HCT116 (cell line): ENCODE measurements at regions not wholly inside any gene's neighbourhood (a gene's known extent, or its start where the extent isn't known, plus 50 kb on each side); places are given as distances from the start of the nearest gene placed in this dataset.

Experiments
- ATAC-seq: fragments of 200-7000 bp; cut with Tn5 transposase; 2 replicates; pipeline ENCODE4 v1.9.1; 2020; ENCODE audit warnings: mild to moderate bottlenecking, moderate library complexity
- BruUV-seq: library from RNA; stranded (reverse); fragments of 400-500 nt; replicated peaks from 2 replicates; lab custom pipeline; 2021; lab: Mats Ljungman, UMichigan
- CTCF ChIA-PET: fragments of 300-600 bp; sonication (Branson Sonifier 250); formaldehyde crosslinking; loops from one replicate; lab custom pipeline; 2021; ENCODE audit warnings: antibody characterized with exemption; lab: Charles Lee
- POLR2A ChIA-PET: fragments of 300-600, 350-600 bp; sonication (Branson Sonifier 250); formaldehyde crosslinking; loops from one replicate; lab custom pipeline; 2021; ENCODE audit warnings: antibody characterized with exemption; lab: Charles Lee
- RAD21 ChIA-PET, 2 experiments: fragments of 300-600 bp; sonication (Branson Sonifier 250); formaldehyde crosslinking; loops; one replicate each; lab custom pipeline; 2023; ENCODE audit warnings: low total read pairs in 2 of 2; ENCODE audit not compliant: uncharacterized antibody in 2 of 2, unreplicated experiment in 2 of 2, low non-redundant PET in 1 of 2; lab: Charles Lee
- DNase-seq: peaks from one replicate; pipeline ENCODE4 v3.0.0-alpha.2; 2010; ENCODE audit warnings: low read depth, low spot score
- H2AFZ ChIP-seq: fragments of 200-600 bp; shearing (Covaris generic), sonication (generic); 2 replicates; pipeline ENCODE4 v1.6.1; 2017; ENCODE audit warnings: low read depth, mixed run types, mixed read lengths, antibody characterized with exemption, low read length; ENCODE audit not compliant: poor library complexity, severe bottlenecking
- H3K27ac ChIP-seq: 2 replicates; pipeline ENCODE4 v1.5.1; 2012; ENCODE audit warnings: low read depth, low read length
- H3K27me3 ChIP-seq: fragments of 200-600 bp; sonication (generic); 2 replicates; pipeline ENCODE4 v1.6.1; 2016; ENCODE audit warnings: mixed run types, low read length, mixed read lengths; ENCODE audit not compliant: insufficient read depth
- H3K36me3 ChIP-seq, 2 experiments: fragments of 200-500 bp in 1 of 2; fragments of 200-600 bp in 1 of 2; sonication (Bioruptor generic) in 1 of 2; sonication (generic) in 1 of 2; 2 replicates each; pipeline versions ENCODE4 v1.5.1 to v1.6.1; 2014 to 2016; ENCODE audit warnings: low read length in 2 of 2, inconsistent platforms in 1 of 2, mixed read lengths in 1 of 2, mixed run types in 1 of 2; ENCODE audit not compliant: insufficient read depth in 2 of 2, control insufficient read depth in 1 of 2
- H3K4me1 ChIP-seq, 2 experiments: fragments of 200-600 bp in 1 of 2; sonication (generic) in 1 of 2; 2 replicates each; pipeline versions ENCODE4 v1.5.1 to v1.6.1; 2012 to 2017; ENCODE audit warnings: low read length in 2 of 2, inconsistent platforms in 1 of 2, mild to moderate bottlenecking in 1 of 2, mixed read lengths in 1 of 2, mixed run types in 1 of 2, moderate library complexity in 1 of 2; ENCODE audit not compliant: insufficient read depth in 2 of 2, control insufficient read depth in 1 of 2
- H3K4me2 ChIP-seq: fragments of 200-600 bp; sonication (generic); 2 replicates; pipeline ENCODE4 v1.6.1; 2017; ENCODE audit warnings: mixed run types, low read length, mixed read lengths
- H3K4me3 ChIP-seq, 2 experiments: fragments of 200-600 bp in 1 of 2; sonication (generic) in 1 of 2; replicated peaks in 1 of 2; 2 replicates each; pipeline ENCODE4 v1.5.1; 2011 to 2016; ENCODE audit warnings: low read length in 2 of 2, control low read depth in 1 of 2, low read depth in 1 of 2, mild to moderate bottlenecking in 1 of 2, mixed read lengths in 1 of 2, mixed run types in 1 of 2
- H3K79me2 ChIP-seq: fragments of 200-600 bp; sonication (generic); 2 replicates; pipeline ENCODE4 v1.6.1; 2017; ENCODE audit warnings: mild to moderate bottlenecking, mixed run types, low read length, moderate library complexity, mixed read lengths; ENCODE audit not compliant: insufficient read depth
- H3K9ac ChIP-seq: fragments of 200-600 bp; sonication (generic); 2 replicates; pipeline ENCODE4 v1.6.1; 2016; ENCODE audit warnings: low read length, mixed read lengths
- H3K9me2 ChIP-seq: fragments of 200-600 bp; sonication (generic), shearing (Covaris generic); 2 replicates; pipeline ENCODE4 v1.6.1; 2017; ENCODE audit warnings: mixed run types, mild to moderate bottlenecking, moderate library complexity; ENCODE audit not compliant: insufficient read depth
- H3K9me3 ChIP-seq, 2 experiments: fragments of 200-500 bp in 1 of 2; fragments of 200-600 bp in 1 of 2; sonication (Bioruptor generic) in 1 of 2; sonication (generic) in 1 of 2; 2 replicates each; pipeline ENCODE4 v1.6.1; 2014 to 2017; ENCODE audit warnings: low read length in 2 of 2, mixed read lengths in 2 of 2, inconsistent platforms in 1 of 2, low read depth in 1 of 2, mild to moderate bottlenecking in 1 of 2, mixed run types in 1 of 2, moderate library complexity in 1 of 2; ENCODE audit not compliant: control insufficient read depth in 1 of 2, insufficient read depth in 1 of 2
- H4K20me1 ChIP-seq: fragments of 200-600 bp; sonication (generic), shearing (Covaris generic); 2 replicates; pipeline ENCODE4 v1.6.1; 2017; ENCODE audit warnings: mixed run types, mild to moderate bottlenecking, moderate library complexity; ENCODE audit not compliant: insufficient read depth
- ATF3 ChIP-seq: IDR thresholded peaks from 2 replicates; pipeline ENCODE4 v1.6.1; 2012
- CTCF ChIP-seq, 3 experiments: fragments of 200-600 bp in 1 of 3; sonication (generic) in 1 of 3; IDR thresholded peaks in 2 of 3; conservative IDR thresholded peaks in 1 of 3; 2 replicates each; pipeline ENCODE4 v1.5.1; 2012 to 2017; ENCODE audit warnings: low read depth in 2 of 3, low read length in 2 of 3, antibody characterized with exemption in 1 of 3, borderline replicate concordance in 1 of 3, control low read depth in 1 of 3, mild to moderate bottlenecking in 1 of 3, mixed read lengths in 1 of 3, mixed run types in 1 of 3, moderate library complexity in 1 of 3; ENCODE audit not compliant: insufficient read depth in 1 of 3
- EZH2 ChIP-seq: fragments of 200-600 bp; sonication (generic); IDR thresholded peaks from 2 replicates; pipeline ENCODE4 v1.6.1; 2017; ENCODE audit warnings: antibody characterized with exemption, mixed run types
- FOSL1 ChIP-seq: IDR thresholded peaks from 2 replicates; pipeline ENCODE4 v1.6.1; 2012; ENCODE audit warnings: low read depth
- JUND ChIP-seq: IDR thresholded peaks from 2 replicates; pipeline ENCODE4 v1.6.1; 2012
- MAX ChIP-seq: IDR thresholded peaks from 2 replicates; pipeline ENCODE4 v1.6.1; 2012
- REST ChIP-seq: IDR thresholded peaks from 2 replicates; pipeline ENCODE4 v1.6.1; 2012; ENCODE audit warnings: low read depth
- SRF ChIP-seq: IDR thresholded peaks from 2 replicates; pipeline ENCODE4 v1.6.1; 2012; ENCODE audit warnings: low read depth
- YY1 ChIP-seq: IDR thresholded peaks from 2 replicates; pipeline ENCODE4 v1.6.1; 2011; ENCODE audit warnings: low read length, low read depth, moderate library complexity, mild to moderate bottlenecking; ENCODE audit not compliant: insufficient replicate concordance; ENCODE audit errors: extremely low read depth
- ZBTB33 ChIP-seq: IDR thresholded peaks from 2 replicates; pipeline ENCODE4 v1.6.1; 2011; ENCODE audit warnings: mild to moderate bottlenecking, low read length, moderate library complexity; ENCODE audit not compliant: insufficient replicate concordance; ENCODE audit errors: extremely low read depth
- ZNF274 ChIP-seq: fragments of 200-500 bp; sonication (Bioruptor generic); IDR thresholded peaks from 2 replicates; pipeline ENCODE4 v1.6.1; 2014; ENCODE audit warnings: mild to moderate bottlenecking, low read depth, low read length, inconsistent platforms
- intact Hi-C: fragments of 100-400 bp; cut with micrococcal nuclease; formaldehyde crosslinking; loops from 2 replicates; pipeline ENCODE4 v1.10.0; 2022

- no peak for TF ChIP-seq CTCF (IDR thresholded peaks at IDR 0.05 in 2 of 3, conservative IDR thresholded peaks at IDR 0.05 in 1 of 3; ENCODE audit: borderline replicate concordance in 1 of 3, insufficient read depth in 1 of 3, low read depth in 2 of 3, low read length in 2 of 3)
Measured at GRCh38 chr9:97788763-97789663, 64.0 kb upstream of the FOXE1 start (continued).

GRCh38 chr9:97790542-97790941, 62.5 kb upstream of the FOXE1 start:
- Histone ChIP-seq H3K27ac (no peak overlapping the region), H3K27me3 (no peaks in the 10 kb centered on the region; the same call in 1 of the 2 replicates), H3K9me2 (no peaks in the 10 kb centered on the region), H3K36me3 (no peaks in the 10 kb centered on the region), H4K20me1 (no peaks in the 10 kb centered on the region), H3K79me2 (no peaks in the 10 kb centered on the region), H3K4me3 (no peak overlapping the region), H3K4me2 (no peak overlapping the region), H3K9ac (no peak overlapping the region), H2AFZ (no peak overlapping the region), H3K9me3 (no peaks in the 10 kb centered on the region), H3K4me1 (peaks cover 0 to 17% of the 10 kb centered on the region in 2 experiments; a peak in 2 of 4 replicates)
- ChIA-PET RAD21 (no interaction called here), POLR2A (no interaction called here), CTCF (no interaction called here)
- ATAC-seq (no peak), DNase-seq (no peak)
- intact Hi-C loops: no loop called here
- no TSS peak for BruUV-seq
- TF ChIP-seq EZH2: no peak
- TF ChIP-seq ZBTB33: no peak
- TF ChIP-seq ZNF274: no peak
- no peak for TF ChIP-seq CTCF (IDR thresholded peaks at IDR 0.05 in 2 of 3, conservative IDR thresholded peaks at IDR 0.05 in 1 of 3; ENCODE audit: borderline replicate concordance in 1 of 3, insufficient read depth in 1 of 3, low read depth in 2 of 3, low read length in 2 of 3)
- no peak for TF ChIP-seq YY1
- TF ChIP-seq MAX: no peak
- no peak for TF ChIP-seq ATF3
- TF ChIP-seq REST: no peak
- TF ChIP-seq FOSL1: no peak
- no peak for TF ChIP-seq SRF
- TF ChIP-seq JUND: no peak
- TF ChIP-seq, all 23 proteins: peak for 0
